NT2/D1 (cell line): ENCODE measurements at regions not wholly inside any gene's neighbourhood (a gene's known extent, or its start where the extent isn't known, plus 50 kb on each side); places are given as distances from the start of the nearest gene placed in this dataset.

ENCODE experiments used
- DNase-seq: peaks from one replicate; pipeline ENCODE4 v3.0.0-alpha.2; 2011; ENCODE audit warnings: low read depth, low spot score
- H3K27me3 ChIP-seq: 2 replicates; pipeline ENCODE4 v1.6.0; 2011; ENCODE audit warnings: mild to moderate bottlenecking; ENCODE audit not compliant: insufficient read length, insufficient read depth
- H3K36me3 ChIP-seq: 2 replicates; pipeline ENCODE4 v1.6.1; 2011; ENCODE audit warnings: mild to moderate bottlenecking, low read length, mixed read lengths; ENCODE audit not compliant: insufficient read depth, insufficient read length
- H3K4me1 ChIP-seq: 2 replicates; pipeline ENCODE4 v1.5.1; 2011; ENCODE audit not compliant: insufficient read depth, insufficient read length
- H3K4me3 ChIP-seq: 2 replicates; pipeline ENCODE4 v1.5.1; 2011; ENCODE audit warnings: low read depth; ENCODE audit not compliant: insufficient read length
- H3K9ac ChIP-seq: 2 replicates; pipeline ENCODE4 v1.6.0; 2011; ENCODE audit warnings: low read depth; ENCODE audit not compliant: insufficient read length
- H3K9me3 ChIP-seq: 2 replicates; pipeline ENCODE4 v1.5.1; 2011; ENCODE audit warnings: mild to moderate bottlenecking, low read length; ENCODE audit not compliant: insufficient read depth
- SUZ12 ChIP-seq: IDR thresholded peaks from 2 replicates; pipeline ENCODE4 v1.6.1; 2011; ENCODE audit not compliant: insufficient read length, insufficient read depth; ENCODE audit errors: extremely low read depth
- YY1 ChIP-seq: IDR thresholded peaks from 2 replicates; pipeline ENCODE4 v1.6.1; 2011; ENCODE audit not compliant: insufficient read length, insufficient read depth
- ZNF274 ChIP-seq: IDR thresholded peaks from 2 replicates; pipeline ENCODE4 v1.6.1; 2011; ENCODE audit warnings: mild to moderate bottlenecking, low read depth, low read length

- no peak overlapping the region for H3K9ac ChIP-seq
- no peak overlapping the region for H3K4me3 ChIP-seq
- TF ChIP-seq SUZ12 (no peak), YY1 (no peak)
- no peaks in the 10 kb centered on the region for H3K36me3 ChIP-seq
- H3K9me3 ChIP-seq: no peaks in the 10 kb centered on the region
- H3K4me1 ChIP-seq: no peaks in the 10 kb centered on the region
- no peaks in the 10 kb centered on the region for H3K27me3 ChIP-seq
- no peak for DNase-seq
Measured at GRCh38 chrX:150308041-150308440, 55.1 kb upstream of the MAMLD1 start.

DNA sequence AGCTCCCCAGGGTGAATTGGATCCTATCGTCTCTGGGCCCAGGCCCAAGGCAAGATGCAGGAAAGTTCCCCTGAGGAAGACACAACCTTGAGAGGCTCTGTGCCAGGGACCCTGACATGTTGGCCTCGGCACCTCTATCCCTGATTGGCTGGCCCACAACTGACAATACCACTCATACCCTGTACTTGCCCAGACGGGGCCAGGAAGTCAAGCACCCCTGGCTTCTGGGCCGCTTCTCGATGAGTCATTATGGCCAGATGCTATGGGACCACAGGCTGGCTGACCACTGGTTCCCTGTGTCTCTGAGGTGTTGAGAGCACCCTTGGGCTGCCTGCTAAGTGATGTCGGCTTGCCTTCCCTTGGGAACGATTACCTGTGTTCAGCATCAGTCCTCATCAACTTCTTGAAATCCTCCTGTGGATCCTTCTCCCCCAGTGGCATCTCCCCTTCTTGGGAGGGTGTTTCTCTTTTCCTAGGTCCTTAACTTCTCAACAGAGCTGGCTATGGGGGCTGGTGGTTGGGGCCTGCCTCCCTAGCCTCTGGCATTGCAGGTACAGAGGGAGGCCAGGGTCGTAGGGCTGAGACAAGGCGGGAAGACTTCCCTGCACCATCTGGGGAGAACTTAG, 54.5 kb upstream of the MAMLD1 start:
- Histone ChIP-seq H3K9ac (no peak overlapping the region), H3K4me3 (no peak overlapping the region), H3K9me3 (no peaks in the 10 kb centered on the region), H3K4me1 (no peaks in the 10 kb centered on the region), H3K27me3 (no peaks in the 10 kb centered on the region), H3K36me3 (no peaks in the 10 kb centered on the region)
- no peak for DNase-seq
- no peak for TF ChIP-seq SUZ12
- TF ChIP-seq ZNF274: no peak
- no peak for TF ChIP-seq YY1

GRCh38 chrX:150310417-150310816, 52.7 kb upstream of the MAMLD1 start:
- no peak overlapping the region for H3K9ac ChIP-seq
- no peaks in the 10 kb centered on the region for H3K36me3 ChIP-seq
- no peak for TF ChIP-seq ZNF274

GRCh38 chrX:150310881-150311280, 52.2 kb upstream of the MAMLD1 start:
- Histone ChIP-seq H3K27me3 (no peaks in the 10 kb centered on the region), H3K36me3 (no peaks in the 10 kb centered on the region), H3K4me3 (no peak overlapping the region), H3K9ac (no peak overlapping the region), H3K9me3 (no peaks in the 10 kb centered on the region), H3K4me1 (no peaks in the 10 kb centered on the region)
- no peak for DNase-seq
- TF ChIP-seq ZNF274: no peak
- TF ChIP-seq YY1: no peak

More at GRCh38 chrX:150310417-150310816, 52.7 kb upstream of the MAMLD1 start:
- no peaks in the 10 kb centered on the region for H3K4me1 ChIP-seq
- DNase-seq: no peak
- no peak overlapping the region for H3K4me3 ChIP-seq
- H3K27me3 ChIP-seq: no peaks in the 10 kb centered on the region
- no peaks in the 10 kb centered on the region for H3K9me3 ChIP-seq

GRCh38 chrX:150312931-150313330, 50.2 kb upstream of the MAMLD1 start:
- no peaks in the 10 kb centered on the region for H3K9me3 ChIP-seq
- TF ChIP-seq SUZ12: no peak
- no peak for TF ChIP-seq YY1
- no peak for TF ChIP-seq ZNF274
- no peak overlapping the region for H3K9ac ChIP-seq
- no peak overlapping the region for H3K4me3 ChIP-seq
- H3K4me1 ChIP-seq: no peaks in the 10 kb centered on the region
- no peak for DNase-seq
- no peaks in the 10 kb centered on the region for H3K27me3 ChIP-seq
- no peaks in the 10 kb centered on the region for H3K36me3 ChIP-seq
